H1 (cell line): ENCODE measurements at regions not wholly inside any gene's neighbourhood (a gene's known extent, or its start where the extent isn't known, plus 50 kb on each side); places are given as distances from the start of the nearest gene placed in this dataset.

Experiments used
- CTCF ChIA-PET: fragments of 300-600 bp; sonication (Branson Sonifier 250); formaldehyde crosslinking; loops from one replicate; lab custom pipeline; 2021; ENCODE audit not compliant: partially characterized antibody; lab: Charles Lee
- POLR2A ChIA-PET: fragments of 300-600 bp; sonication (Branson Sonifier 250); formaldehyde crosslinking; loops from one replicate; lab custom pipeline; 2021; ENCODE audit warnings: inconsistent platforms; ENCODE audit not compliant: partially characterized antibody; lab: Charles Lee
- DNase-seq, 2 experiments: peaks; one replicate each; pipeline versions ENCODE4 v3.0.0 to v3.0.0-alpha.2; 2010 to 2022; ENCODE audit warnings: low spot score in 2 of 2, low read depth in 1 of 2, mixed read lengths in 1 of 2
- FAIRE-seq: peaks from 2 replicates; lab custom pipeline; 2011; peaks lifted over from hg19 to GRCh38; lab: Jason Lieb, UNC
- H2AFZ ChIP-seq: 2 replicates; pipeline ENCODE4 v1.8.1; 2012; ENCODE audit warnings: low read length, inconsistent platforms
- H2AK5ac ChIP-seq: 2 replicates; pipeline ENCODE4 v1.6.1; 2013; ENCODE audit warnings: low read depth, low read length
- H2BK120ac ChIP-seq: replicated peaks from 2 replicates; pipeline ENCODE3; 2013; ENCODE audit warnings: low read depth, low read length, inconsistent platforms
- H2BK12ac ChIP-seq: 2 replicates; pipeline ENCODE4 v1.6.1; 2013; ENCODE audit warnings: low read depth, low read length
- H2BK15ac ChIP-seq: 2 replicates; pipeline ENCODE4 v1.6.1; 2013; ENCODE audit warnings: low read length
- H2BK20ac ChIP-seq: 2 replicates; pipeline ENCODE4 v1.6.1; 2013; ENCODE audit warnings: low read length
- H2BK5ac ChIP-seq: 2 replicates; pipeline ENCODE4 v1.6.1; 2013; ENCODE audit warnings: low read depth, low read length
- H3K14ac ChIP-seq: 2 replicates; pipeline ENCODE4 v1.6.1; 2013; ENCODE audit warnings: inconsistent platforms; ENCODE audit not compliant: insufficient read length
- H3K18ac ChIP-seq: 2 replicates; pipeline ENCODE4 v1.6.1; 2013; ENCODE audit warnings: low read length; ENCODE audit errors: extremely low read depth
- H3K23ac ChIP-seq: 2 replicates; pipeline ENCODE4 v1.6.1; 2013; ENCODE audit warnings: inconsistent platforms; ENCODE audit not compliant: insufficient read length
- H3K23me2 ChIP-seq: 2 replicates; pipeline ENCODE4 v1.6.1; 2013; ENCODE audit warnings: low read depth, low read length
- H3K27ac ChIP-seq: 2 replicates; pipeline ENCODE4 v1.6.1; 2011; ENCODE audit warnings: low read depth, low read length, inconsistent platforms
- H3K27me3 ChIP-seq, 4 experiments: replicated peaks in 1 of 4; 1 replicate in 1 of 4; 2 replicates in 3 of 4; pipeline versions ENCODE4 v1.6.1 to v1.8.1; 2011 to 2013; ENCODE audit warnings: low read length in 3 of 4, mild to moderate bottlenecking in 3 of 4, inconsistent platforms in 2 of 4, mixed read lengths in 2 of 4, moderate library complexity in 1 of 4; ENCODE audit not compliant: control insufficient read depth in 3 of 4, insufficient read depth in 3 of 4; ENCODE audit errors: extremely low read depth in 1 of 4
- H3K36me3 ChIP-seq, 4 experiments: 2 replicates each; pipeline versions ENCODE4 v1.6.1 to v1.8.1; 2011 to 2013; ENCODE audit warnings: mild to moderate bottlenecking in 4 of 4, low read length in 3 of 4, moderate library complexity in 2 of 4, control low read depth in 1 of 4, inconsistent platforms in 1 of 4; ENCODE audit not compliant: insufficient read depth in 4 of 4, control insufficient read depth in 2 of 4
- H3K4ac ChIP-seq: replicated peaks from 2 replicates; pipeline ENCODE3; 2013; ENCODE audit warnings: low read length, low read depth, mixed read lengths, inconsistent platforms; ENCODE audit not compliant: insufficient read length
- H3K4me1 ChIP-seq, 4 experiments: replicated peaks in 1 of 4; 1 replicate in 1 of 4; 2 replicates in 3 of 4; pipeline versions ENCODE4 v1.6.1 to v1.8.1; 2011 to 2013; ENCODE audit warnings: low read length in 3 of 4, inconsistent platforms in 2 of 4, mixed read lengths in 1 of 4; ENCODE audit not compliant: insufficient read depth in 4 of 4, control insufficient read depth in 3 of 4
- H3K4me2 ChIP-seq, 2 experiments: 2 replicates each; pipeline versions ENCODE4 v1.6.1 to v1.8.1; 2011 to 2013; ENCODE audit warnings: low read depth in 2 of 2, low read length in 2 of 2, control low read depth in 1 of 2, inconsistent platforms in 1 of 2, mild to moderate bottlenecking in 1 of 2; ENCODE audit not compliant: insufficient read depth in 1 of 2
- H3K4me3 ChIP-seq, 4 experiments: fragments of 200-600, 300-600 bp in 1 of 4; sonication (generic), shearing (Covaris generic), sonication (Bioruptor Twin) in 1 of 4; 2 replicates each; pipeline versions ENCODE4 v1.5.1 to v1.8.1; 2011 to 2016; ENCODE audit warnings: low read length in 4 of 4, low read depth in 3 of 4, control low read depth in 2 of 4, inconsistent platforms in 2 of 4, mild to moderate bottlenecking in 2 of 4, mixed read lengths in 1 of 4, moderate library complexity in 1 of 4; ENCODE audit not compliant: insufficient read depth in 2 of 4; ENCODE audit errors: extremely low read depth in 1 of 4
- H3K56ac ChIP-seq: replicated peaks from 2 replicates; pipeline ENCODE3; 2013; ENCODE audit warnings: low read depth, mild to moderate bottlenecking, mixed read lengths, low read length, inconsistent platforms; ENCODE audit not compliant: insufficient read length
- H3K79me1 ChIP-seq: 2 replicates; pipeline ENCODE4 v1.6.1; 2013; ENCODE audit warnings: low read depth, low read length, control low read depth
- H3K79me2 ChIP-seq, 2 experiments: 2 replicates each; pipeline versions ENCODE4 v1.6.1 to v1.8.1; 2012 to 2013; ENCODE audit warnings: low read length in 2 of 2, mild to moderate bottlenecking in 2 of 2, inconsistent platforms in 1 of 2; ENCODE audit not compliant: insufficient read depth in 2 of 2, control insufficient read depth in 1 of 2
- H3K9ac ChIP-seq, 4 experiments: replicated peaks in 1 of 4; 1 replicate in 1 of 4; 2 replicates in 3 of 4; pipeline versions ENCODE4 v1.6.1 to v1.8.1; 2011 to 2013; ENCODE audit warnings: low read depth in 3 of 4, low read length in 3 of 4, control low read depth in 2 of 4, mild to moderate bottlenecking in 2 of 4, moderate library complexity in 2 of 4, inconsistent platforms in 1 of 4; ENCODE audit errors: extremely low read depth in 1 of 4
- H3K9me3 ChIP-seq, 2 experiments: 2 replicates each; pipeline versions ENCODE4 v1.6.1 to v1.8.1; 2012 to 2013; ENCODE audit warnings: mild to moderate bottlenecking in 2 of 2, moderate library complexity in 2 of 2, control low read depth in 1 of 2, inconsistent platforms in 1 of 2, low read depth in 1 of 2, low read length in 1 of 2, mixed read lengths in 1 of 2; ENCODE audit not compliant: insufficient read depth in 2 of 2
- H4K20me1 ChIP-seq, 2 experiments: replicated peaks in 1 of 2; 2 replicates each; pipeline versions ENCODE3 to v1.8.1; 2011 to 2013; ENCODE audit warnings: inconsistent platforms in 2 of 2, low read length in 2 of 2, mild to moderate bottlenecking in 1 of 2; ENCODE audit not compliant: insufficient read depth in 2 of 2, control insufficient read depth in 1 of 2
- H4K5ac ChIP-seq: 2 replicates; pipeline ENCODE4 v1.6.1; 2013; ENCODE audit warnings: low read length, low read depth, mixed read lengths, inconsistent platforms; ENCODE audit not compliant: insufficient read length
- H4K8ac ChIP-seq: 2 replicates; pipeline ENCODE4 v1.8.0; 2013; ENCODE audit warnings: mild to moderate bottlenecking, moderate library complexity, low read length, inconsistent platforms; ENCODE audit not compliant: insufficient read depth; ENCODE audit errors: extremely low read depth
- H4K91ac ChIP-seq: replicated peaks from 2 replicates; pipeline ENCODE3; 2013; ENCODE audit warnings: low read length, mixed read lengths, inconsistent platforms; ENCODE audit not compliant: insufficient read length
- GABPA ChIP-seq: IDR thresholded peaks from 2 replicates; pipeline ENCODE4 v1.6.1; 2011; ENCODE audit warnings: mild to moderate bottlenecking, low read length, moderate library complexity, borderline replicate concordance; ENCODE audit not compliant: insufficient read depth
- NRF1 ChIP-seq: IDR thresholded peaks from 2 replicates; pipeline ENCODE4 v1.6.1; 2011; ENCODE audit warnings: mild to moderate bottlenecking, low read depth, low read length, improper control_type of control experiment
- RFX5 ChIP-seq: IDR thresholded peaks from 2 replicates; pipeline ENCODE4 v1.6.1; 2011; ENCODE audit warnings: low read depth, low read length, improper control_type of control experiment, borderline replicate concordance
- SIRT6 ChIP-seq: IDR thresholded peaks from one replicate; pipeline ENCODE4 v1.7.1; 2012; ENCODE audit warnings: low read length, inconsistent platforms
- SP2 ChIP-seq: IDR thresholded peaks from 2 replicates; pipeline ENCODE4 v1.6.1; 2012; ENCODE audit warnings: mild to moderate bottlenecking, low read length, inconsistent platforms
- SUZ12 ChIP-seq: fragments of 200-600 bp; sonication (generic); IDR thresholded peaks from 2 replicates; pipeline ENCODE4 v1.6.1; 2012; ENCODE audit warnings: mild to moderate bottlenecking, inconsistent platforms, low read length, moderate library complexity, mixed read lengths
- YY1 ChIP-seq: IDR thresholded peaks from 2 replicates; pipeline ENCODE4 v1.6.1; 2011; ENCODE audit warnings: low read depth, mild to moderate bottlenecking, low read length
- WGBS, 2 experiments: shearing (Covaris generic) in 1 of 2; methylation state at CpG; one replicate each; pipeline versions ENCODE4 v1.1.6 to v1.1.7; 2013 to 2015; ENCODE audit warnings: low lambda C conversion rate in 2 of 2, mixed read lengths in 2 of 2, inconsistent platforms in 1 of 2, low coverage in 1 of 2, missing lambda C conversion rate in 1 of 2; ENCODE audit not compliant: insufficient replicate concordance in 2 of 2, insufficient coverage in 1 of 2, insufficient read length in 1 of 2; ENCODE audit errors: extremely low coverage in 1 of 2, missing lambda C conversion rate in 1 of 2; 5-methylcytosine and 5-hydroxymethylcytosine counted together

GRCh38 chr17:22516861-22517636 lies 824.7 kb downstream of the KCNJ18 start:
- no peaks in the 10 kb centered on the region for H3K79me1 ChIP-seq
- H4K20me1 ChIP-seq: no peaks in the 10 kb centered on the region
- H4K5ac ChIP-seq: no peak overlapping the region
- H3K27me3 ChIP-seq: no peaks in the 10 kb centered on the region
- H3K27ac ChIP-seq: no peak overlapping the region
- H3K79me2 ChIP-seq: no peaks in the 10 kb centered on the region
- H2BK120ac ChIP-seq: no peak overlapping the region
- no peak overlapping the region for H2BK15ac ChIP-seq
- no peaks in the 10 kb centered on the region for H3K23me2 ChIP-seq
- no peak overlapping the region for H2AK5ac ChIP-seq
- H3K23ac ChIP-seq: no peak overlapping the region
- no peak overlapping the region for H3K4me2 ChIP-seq
- no peak overlapping the region for H3K9ac ChIP-seq
- H2AFZ ChIP-seq: no peak overlapping the region
- H3K4me1 ChIP-seq: no peaks in the 10 kb centered on the region
- no peak overlapping the region for H3K18ac ChIP-seq
- H3K56ac ChIP-seq: no peak overlapping the region
- CTCF ChIA-PET: no interaction called here
- TF ChIP-seq RFX5: no peak
- no peak for TF ChIP-seq SIRT6
- TF ChIP-seq NRF1: no peak
- no peak for TF ChIP-seq SUZ12
- no peak for TF ChIP-seq SP2
- TF ChIP-seq GABPA: no peak
- TF ChIP-seq YY1: no peak
- TF ChIP-seq, all 59 proteins: peak for 0
- H3K4ac ChIP-seq: no peak overlapping the region
- POLR2A ChIA-PET: no interaction called here
- H3K9me3 ChIP-seq: peaks cover 24 to 58% of the 10 kb centered on the region in 2 experiments; a peak in 3 of 4 replicates
- no peak overlapping the region for H4K8ac ChIP-seq
- no peak overlapping the region for H3K4me3 ChIP-seq
- H4K91ac ChIP-seq: no peak overlapping the region
- DNase-seq (no peak), FAIRE-seq (no peak)
- H2BK12ac ChIP-seq: no peak overlapping the region
- 85% methylated on average over 17 of the region's 26 CpGs; no CpG with 5 or more reads in 1 of the 2 experiments for WGBS, 2 experiments
- no peak overlapping the region for H2BK5ac ChIP-seq
- H3K36me3 ChIP-seq: no peaks in the 10 kb centered on the region
- no peak overlapping the region for H3K14ac ChIP-seq
- H2BK20ac ChIP-seq: no peak overlapping the region
